ENCODE measurements at regions not wholly inside any gene's neighbourhood (a gene's known extent, or its start where the extent isn't known, plus 50 kb on each side); places are given as distances from the start of the nearest gene placed in this dataset.

DNA sequence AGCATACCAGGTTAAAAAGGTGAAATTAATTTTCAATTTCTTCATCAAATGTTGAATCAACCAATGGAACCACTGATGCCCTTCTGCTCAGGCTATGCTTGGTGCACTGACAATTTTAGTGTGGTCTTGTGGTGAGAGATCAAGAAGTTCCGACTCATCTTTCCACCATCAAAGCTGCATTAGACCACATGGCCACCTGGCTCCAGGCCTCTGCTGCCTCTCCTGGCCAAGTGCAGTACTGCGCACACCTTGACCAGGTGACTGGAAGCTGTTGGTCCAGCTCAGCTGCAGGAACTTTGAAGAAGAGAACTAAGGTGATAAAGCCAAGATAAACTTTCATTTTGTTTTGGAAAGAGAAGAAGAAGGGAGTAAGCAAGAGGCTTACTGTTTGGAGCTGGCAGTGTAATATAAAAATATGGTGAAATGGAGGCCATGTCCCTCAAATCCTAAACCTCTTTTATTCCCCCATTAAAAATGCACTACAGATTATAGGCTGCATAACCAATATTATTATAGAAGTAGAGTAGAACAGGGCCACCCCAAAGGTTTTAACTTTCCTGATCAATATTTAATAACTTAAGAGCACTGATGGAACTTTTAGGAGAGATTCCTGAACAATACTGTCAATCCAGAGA, 315.5 kb upstream of the C9orf72 start:
- Histone ChIP-seq H3K9me3 (ENCODE audit: control insufficient read depth, insufficient read depth, low read depth, low read length) (no peaks in the 10 kb centered on the region), H3K4me3 (ENCODE audit: low read depth, low read length) (no peak overlapping the region), H3K36me3 (ENCODE audit: control insufficient read depth in 2 of 2, insufficient read depth in 1 of 2, low read length in 2 of 2) (no peaks in the 10 kb centered on the region), H3K27ac (ENCODE audit: extremely low read depth, low read depth, low read length) (no peak overlapping the region), H3K4me1 (ENCODE audit: control insufficient read depth, insufficient read depth, low read length) (no peaks in the 10 kb centered on the region)
- POLR2A ChIA-PET = no interaction called here
- TF ChIP-seq GLI4 (tag by site-specific recombination; IDR thresholded peaks at IDR 0.05) (no peak), ZNF394 (tag by site-specific recombination; IDR thresholded peaks at IDR 0.05; ENCODE audit: borderline replicate concordance) (no peak), ZNF560 (tag by site-specific recombination; IDR thresholded peaks at IDR 0.05; ENCODE audit: borderline replicate concordance) (no peak), ZFP69B (tag by site-specific recombination; IDR thresholded peaks at IDR 0.05) (no peak), ZNF266 (tag by site-specific recombination; IDR thresholded peaks at IDR 0.05; ENCODE audit: low read depth) (no peak), ZNF600 (tag by site-specific recombination; IDR thresholded peaks at IDR 0.05) (no peak), GLI2 (tag by site-specific recombination; IDR thresholded peaks at IDR 0.05; ENCODE audit: borderline replicate concordance, low read depth) (no peak), OVOL3 (tag by site-specific recombination; IDR thresholded peaks at IDR 0.05) (no peak), ZNF112 (tag by site-specific recombination; IDR thresholded peaks at IDR 0.05) (no peak)
- TF ChIP-seq, protein P1, sequence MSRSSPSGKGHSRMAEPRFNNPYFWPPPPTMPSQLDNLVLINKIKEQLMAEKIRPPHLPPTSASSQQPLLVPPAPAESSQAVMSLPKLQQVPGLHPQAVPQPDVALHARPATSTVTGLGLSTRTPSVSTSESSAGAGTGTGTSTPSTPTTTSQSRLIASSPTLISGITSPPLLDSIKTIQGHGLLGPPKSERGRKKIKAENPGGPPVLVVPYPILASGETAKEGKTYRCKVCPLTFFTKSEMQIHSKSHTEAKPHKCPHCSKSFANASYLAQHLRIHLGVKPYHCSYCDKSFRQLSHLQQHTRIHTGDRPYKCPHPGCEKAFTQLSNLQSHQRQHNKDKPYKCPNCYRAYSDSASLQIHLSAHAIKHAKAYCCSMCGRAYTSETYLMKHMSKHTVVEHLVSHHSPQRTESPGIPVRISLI (tag by site-specific recombination; IDR thresholded peaks at IDR 0.05) = no peak
- CTCF ChIA-PET = interaction anchor here (0.5 to 2.4 kb wide), 15 partner anchors 8 to 1167 kb away, joined by 3 to 8 read pairs (median 3); no protein-coding TSS in a partner anchor

DNA sequence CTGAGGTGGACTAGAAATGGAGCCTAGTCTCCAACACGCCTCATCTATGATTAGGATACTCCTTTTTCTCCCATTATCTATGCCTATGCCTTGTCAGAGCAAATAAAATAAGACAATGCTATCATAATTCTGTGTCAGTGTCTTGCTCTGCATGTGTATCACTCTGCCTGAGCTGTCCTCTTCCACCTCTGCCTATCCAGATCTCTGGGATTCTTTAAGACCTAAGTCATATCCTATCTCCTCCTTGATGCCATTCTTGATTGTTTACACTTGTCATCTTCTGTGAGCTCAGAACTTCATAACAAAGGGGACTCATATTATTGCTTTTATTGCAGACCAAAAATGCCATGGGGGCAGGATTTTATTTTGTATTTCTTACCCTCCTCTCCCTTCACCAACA, 351.2 kb upstream of the C9orf72 start:
- Histone ChIP-seq H3K4me3 (ENCODE audit: low read depth, low read length) (no peak overlapping the region), H3K4me1 (ENCODE audit: control insufficient read depth, insufficient read depth, low read length) (no peaks in the 10 kb centered on the region), H3K36me3 (ENCODE audit: control insufficient read depth in 2 of 2, insufficient read depth in 1 of 2, low read length in 2 of 2) (no peaks in the 10 kb centered on the region), H3K27ac (ENCODE audit: extremely low read depth, low read depth, low read length) (no peak overlapping the region), H3K9me3 (ENCODE audit: control insufficient read depth, insufficient read depth, low read depth, low read length) (no peaks in the 10 kb centered on the region)
- ChIA-PET POLR2A (no interaction called here), CTCF (interaction anchor here (1.2 to 1.6 kb wide), 2 partner anchors 36 to 37 kb away, joined by 3 to 4 read pairs; no protein-coding TSS in a partner anchor)
- TF ChIP-seq ZNF600 (tag by site-specific recombination; IDR thresholded peaks at IDR 0.05) (no peak), ZNF544 (tag by site-specific recombination; IDR thresholded peaks at IDR 0.05) (no peak), ZFP37 (tag by site-specific recombination; IDR thresholded peaks at IDR 0.05) (no peak), ZNF350 (tag by site-specific recombination; IDR thresholded peaks at IDR 0.05) (no peak), ZNF10 (tag by site-specific recombination; IDR thresholded peaks at IDR 0.05) (no peak), ZNF701 (tag by site-specific recombination; IDR thresholded peaks at IDR 0.05) (no peak), BCL11A (tag by site-specific recombination; IDR thresholded peaks at IDR 0.05; ENCODE audit: low read depth) (no peak), ZNF473 (tag by site-specific recombination; IDR thresholded peaks at IDR 0.05) (no peak), BCL11B (tag by site-specific recombination; IDR thresholded peaks at IDR 0.05; ENCODE audit: low read depth) (no peak), ZNF426 (tag by site-specific recombination; IDR thresholded peaks at IDR 0.05) (no peak), IKZF3 (tag by site-specific recombination; IDR thresholded peaks at IDR 0.05) (no peak), ZNF311 (tag by site-specific recombination; IDR thresholded peaks at IDR 0.05; ENCODE audit: borderline replicate concordance) (no peak), ZNF223 (tag by site-specific recombination; IDR thresholded peaks at IDR 0.05) (no peak), ZNF391 (tag by site-specific recombination; IDR thresholded peaks at IDR 0.05; ENCODE audit: borderline replicate concordance, low read depth) (no peak), ZNF530 (tag by site-specific recombination; IDR thresholded peaks at IDR 0.05; ENCODE audit: low read depth) (no peak)
- TF ChIP-seq, protein P2, sequence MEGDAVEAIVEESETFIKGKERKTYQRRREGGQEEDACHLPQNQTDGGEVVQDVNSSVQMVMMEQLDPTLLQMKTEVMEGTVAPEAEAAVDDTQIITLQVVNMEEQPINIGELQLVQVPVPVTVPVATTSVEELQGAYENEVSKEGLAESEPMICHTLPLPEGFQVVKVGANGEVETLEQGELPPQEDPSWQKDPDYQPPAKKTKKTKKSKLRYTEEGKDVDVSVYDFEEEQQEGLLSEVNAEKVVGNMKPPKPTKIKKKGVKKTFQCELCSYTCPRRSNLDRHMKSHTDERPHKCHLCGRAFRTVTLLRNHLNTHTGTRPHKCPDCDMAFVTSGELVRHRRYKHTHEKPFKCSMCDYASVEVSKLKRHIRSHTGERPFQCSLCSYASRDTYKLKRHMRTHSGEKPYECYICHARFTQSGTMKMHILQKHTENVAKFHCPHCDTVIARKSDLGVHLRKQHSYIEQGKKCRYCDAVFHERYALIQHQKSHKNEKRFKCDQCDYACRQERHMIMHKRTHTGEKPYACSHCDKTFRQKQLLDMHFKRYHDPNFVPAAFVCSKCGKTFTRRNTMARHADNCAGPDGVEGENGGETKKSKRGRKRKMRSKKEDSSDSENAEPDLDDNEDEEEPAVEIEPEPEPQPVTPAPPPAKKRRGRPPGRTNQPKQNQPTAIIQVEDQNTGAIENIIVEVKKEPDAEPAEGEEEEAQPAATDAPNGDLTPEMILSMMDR (tag by site-specific recombination; IDR thresholded peaks at IDR 0.05) = no peak
- TF ChIP-seq, protein P3, sequence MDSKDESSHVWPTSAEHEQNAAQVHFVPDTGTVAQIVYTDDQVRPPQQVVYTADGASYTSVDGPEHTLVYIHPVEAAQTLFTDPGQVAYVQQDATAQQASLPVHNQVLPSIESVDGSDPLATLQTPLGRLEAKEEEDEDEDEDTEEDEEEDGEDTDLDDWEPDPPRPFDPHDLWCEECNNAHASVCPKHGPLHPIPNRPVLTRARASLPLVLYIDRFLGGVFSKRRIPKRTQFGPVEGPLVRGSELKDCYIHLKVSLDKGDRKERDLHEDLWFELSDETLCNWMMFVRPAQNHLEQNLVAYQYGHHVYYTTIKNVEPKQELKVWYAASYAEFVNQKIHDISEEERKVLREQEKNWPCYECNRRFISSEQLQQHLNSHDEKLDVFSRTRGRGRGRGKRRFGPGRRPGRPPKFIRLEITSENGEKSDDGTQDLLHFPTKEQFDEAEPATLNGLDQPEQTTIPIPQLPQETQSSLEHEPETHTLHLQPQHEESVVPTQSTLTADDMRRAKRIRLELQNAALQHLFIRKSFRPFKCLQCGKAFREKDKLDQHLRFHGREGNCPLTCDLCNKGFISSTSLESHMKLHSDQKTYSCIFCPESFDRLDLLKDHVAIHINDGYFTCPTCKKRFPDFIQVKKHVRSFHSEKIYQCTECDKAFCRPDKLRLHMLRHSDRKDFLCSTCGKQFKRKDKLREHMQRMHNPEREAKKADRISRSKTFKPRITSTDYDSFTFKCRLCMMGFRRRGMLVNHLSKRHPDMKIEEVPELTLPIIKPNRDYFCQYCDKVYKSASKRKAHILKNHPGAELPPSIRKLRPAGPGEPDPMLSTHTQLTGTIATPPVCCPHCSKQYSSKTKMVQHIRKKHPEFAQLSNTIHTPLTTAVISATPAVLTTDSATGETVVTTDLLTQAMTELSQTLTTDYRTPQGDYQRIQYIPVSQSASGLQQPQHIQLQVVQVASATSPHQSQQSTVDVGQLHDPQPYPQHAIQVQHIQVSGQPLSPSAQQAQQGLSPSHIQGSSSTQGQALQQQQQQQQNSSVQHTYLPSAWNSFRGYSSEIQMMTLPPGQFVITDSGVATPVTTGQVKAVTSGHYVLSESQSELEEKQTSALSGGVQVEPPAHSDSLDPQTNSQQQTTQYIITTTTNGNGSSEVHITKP (tag by site-specific recombination; IDR thresholded peaks at IDR 0.05) = no peak
- TF ChIP-seq, protein P4, sequence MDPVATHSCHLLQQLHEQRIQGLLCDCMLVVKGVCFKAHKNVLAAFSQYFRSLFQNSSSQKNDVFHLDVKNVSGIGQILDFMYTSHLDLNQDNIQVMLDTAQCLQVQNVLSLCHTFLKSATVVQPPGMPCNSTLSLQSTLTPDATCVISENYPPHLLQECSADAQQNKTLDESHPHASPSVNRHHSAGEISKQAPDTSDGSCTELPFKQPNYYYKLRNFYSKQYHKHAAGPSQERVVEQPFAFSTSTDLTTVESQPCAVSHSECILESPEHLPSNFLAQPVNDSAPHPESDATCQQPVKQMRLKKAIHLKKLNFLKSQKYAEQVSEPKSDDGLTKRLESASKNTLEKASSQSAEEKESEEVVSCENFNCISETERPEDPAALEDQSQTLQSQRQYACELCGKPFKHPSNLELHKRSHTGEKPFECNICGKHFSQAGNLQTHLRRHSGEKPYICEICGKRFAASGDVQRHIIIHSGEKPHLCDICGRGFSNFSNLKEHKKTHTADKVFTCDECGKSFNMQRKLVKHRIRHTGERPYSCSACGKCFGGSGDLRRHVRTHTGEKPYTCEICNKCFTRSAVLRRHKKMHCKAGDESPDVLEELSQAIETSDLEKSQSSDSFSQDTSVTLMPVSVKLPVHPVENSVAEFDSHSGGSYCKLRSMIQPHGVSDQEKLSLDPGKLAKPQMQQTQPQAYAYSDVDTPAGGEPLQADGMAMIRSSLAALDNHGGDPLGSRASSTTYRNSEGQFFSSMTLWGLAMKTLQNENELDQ (tag by site-specific recombination; IDR thresholded peaks at IDR 0.05; ENCODE audit: low read depth) = no peak

Data from HEK293 (cell line).